Astrocyte (in vitro differentiated cells and primary cell): ENCODE measurements at regions not wholly inside any gene's neighbourhood (a gene's known extent, or its start where the extent isn't known, plus 50 kb on each side); places are given as distances from the start of the nearest gene placed in this dataset.

Experiments used
- EZH2 ChIP-seq: IDR thresholded peaks from 2 replicates; pipeline ENCODE4 v1.6.1; 2012; ENCODE audit warnings: mild to moderate bottlenecking, low read length, inconsistent platforms; ENCODE audit not compliant: insufficient read depth
- TF ChIP-seq, protein P1 (sequence below): IDR thresholded peaks from 2 replicates; pipeline ENCODE4 v1.5.1; 2011; ENCODE audit warnings: low read depth, mild to moderate bottlenecking, inconsistent platforms, low read length, moderate library complexity; ENCODE audit not compliant: insufficient read depth

DNA sequence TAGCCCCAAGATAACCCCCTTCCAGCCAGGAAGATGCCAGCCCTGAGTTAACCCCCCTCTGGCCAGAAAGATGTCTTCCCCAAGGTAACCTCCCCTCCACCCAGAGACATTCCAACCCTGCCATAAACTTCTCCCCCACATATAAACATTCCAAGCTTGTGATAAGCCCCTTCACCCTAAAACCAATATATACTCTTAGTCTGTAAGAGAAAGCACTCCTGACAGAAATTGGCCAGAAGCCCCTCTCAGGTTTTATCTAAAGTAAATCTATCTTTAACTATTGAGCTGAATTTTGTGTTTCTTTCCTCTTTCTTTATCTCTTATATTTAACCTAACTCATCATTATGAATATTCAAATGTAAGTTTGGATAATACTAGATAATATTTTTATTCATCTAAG, 1775.8 kb upstream of the MIR17HG start:
- TF ChIP-seq EZH2 = no peak
- TF ChIP-seq, protein P1, sequence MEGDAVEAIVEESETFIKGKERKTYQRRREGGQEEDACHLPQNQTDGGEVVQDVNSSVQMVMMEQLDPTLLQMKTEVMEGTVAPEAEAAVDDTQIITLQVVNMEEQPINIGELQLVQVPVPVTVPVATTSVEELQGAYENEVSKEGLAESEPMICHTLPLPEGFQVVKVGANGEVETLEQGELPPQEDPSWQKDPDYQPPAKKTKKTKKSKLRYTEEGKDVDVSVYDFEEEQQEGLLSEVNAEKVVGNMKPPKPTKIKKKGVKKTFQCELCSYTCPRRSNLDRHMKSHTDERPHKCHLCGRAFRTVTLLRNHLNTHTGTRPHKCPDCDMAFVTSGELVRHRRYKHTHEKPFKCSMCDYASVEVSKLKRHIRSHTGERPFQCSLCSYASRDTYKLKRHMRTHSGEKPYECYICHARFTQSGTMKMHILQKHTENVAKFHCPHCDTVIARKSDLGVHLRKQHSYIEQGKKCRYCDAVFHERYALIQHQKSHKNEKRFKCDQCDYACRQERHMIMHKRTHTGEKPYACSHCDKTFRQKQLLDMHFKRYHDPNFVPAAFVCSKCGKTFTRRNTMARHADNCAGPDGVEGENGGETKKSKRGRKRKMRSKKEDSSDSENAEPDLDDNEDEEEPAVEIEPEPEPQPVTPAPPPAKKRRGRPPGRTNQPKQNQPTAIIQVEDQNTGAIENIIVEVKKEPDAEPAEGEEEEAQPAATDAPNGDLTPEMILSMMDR = no peak
